ENCODE measurements at regions not wholly inside any gene's neighbourhood (a gene's known extent, or its start where the extent isn't known, plus 50 kb on each side); places are given as distances from the start of the nearest gene placed in this dataset.

GRCh38 chr5:53338971-53339370, 141.5 kb upstream of the FST start:
- no peak for DNase-seq (ENCODE audit: low spot score in 2 of 2)
- intact Hi-C loops (cut with DNase I; ENCODE audit: low total_unique reads), result no loop called here
- no peak overlapping the region for H3K4me3 ChIP-seq
- H3K27me3 ChIP-seq, result no peaks in the 10 kb centered on the region
- TF ChIP-seq POLR2AphosphoS5 (IDR thresholded peaks at IDR 0.05), result no peak
- TF ChIP-seq POLR2A (IDR thresholded peaks at IDR 0.05), result no peak
- no peak for TF ChIP-seq CTCF (IDR thresholded peaks at IDR 0.05)
- no peaks in the 10 kb centered on the region for H3K9me3 ChIP-seq
- H3K4me1 ChIP-seq, result no peaks in the 10 kb centered on the region
- H3K36me3 ChIP-seq, result no peaks in the 10 kb centered on the region
- H3K27ac ChIP-seq, result no peak overlapping the region

GRCh38 chr5:53339962-53340540, 140.4 kb upstream of the FST start:
- H3K27ac ChIP-seq, result no peak overlapping the region
- TF ChIP-seq CTCF (IDR thresholded peaks at IDR 0.05) (no peak), POLR2A (IDR thresholded peaks at IDR 0.05) (no peak), POLR2AphosphoS5 (IDR thresholded peaks at IDR 0.05) (no peak)
- no peaks in the 10 kb centered on the region for H3K36me3 ChIP-seq
- no peaks in the 10 kb centered on the region for H3K27me3 ChIP-seq
- no peaks in the 10 kb centered on the region for H3K9me3 ChIP-seq
- no peaks in the 10 kb centered on the region for H3K4me1 ChIP-seq
- no peak for DNase-seq (ENCODE audit: low spot score in 2 of 2)
- no peak overlapping the region for H3K4me3 ChIP-seq
- intact Hi-C loops (cut with DNase I; ENCODE audit: low total_unique reads), result no loop called here

- DNase-seq (ENCODE audit: low spot score in 2 of 2), result no peak
- H3K9me3 ChIP-seq, result no peaks in the 10 kb centered on the region
- TF ChIP-seq CTCF (IDR thresholded peaks at IDR 0.05) (no peak), POLR2A (IDR thresholded peaks at IDR 0.05) (no peak)
- H3K27me3 ChIP-seq, result no peaks in the 10 kb centered on the region
- no peak overlapping the region for H3K4me3 ChIP-seq
- no peaks in the 10 kb centered on the region for H3K36me3 ChIP-seq
- intact Hi-C loops (cut with DNase I; ENCODE audit: low total_unique reads), result no loop called here
- no peak overlapping the region for H3K27ac ChIP-seq
- H3K4me1 ChIP-seq, result no peaks in the 10 kb centered on the region
These were observed 139.3 kb upstream of the FST start for GRCh38 chr5:53340956-53341750.

GRCh38 chr5:53342236-53342635, 138.2 kb upstream of the FST start:
- no peaks in the 10 kb centered on the region for H3K4me1 ChIP-seq
- no peaks in the 10 kb centered on the region for H3K27me3 ChIP-seq
- intact Hi-C loops (cut with DNase I; ENCODE audit: low total_unique reads), result no loop called here
- no peaks in the 10 kb centered on the region for H3K9me3 ChIP-seq
- TF ChIP-seq POLR2A (IDR thresholded peaks at IDR 0.05) (no peak), POLR2AphosphoS5 (IDR thresholded peaks at IDR 0.05) (no peak), CTCF (IDR thresholded peaks at IDR 0.05) (no peak)
- no peak overlapping the region for H3K4me3 ChIP-seq
- H3K27ac ChIP-seq, result no peak overlapping the region
- H3K36me3 ChIP-seq, result no peaks in the 10 kb centered on the region
- DNase-seq (ENCODE audit: low spot score in 2 of 2), result no peak

- H3K36me3 ChIP-seq, result no peaks in the 10 kb centered on the region
- intact Hi-C loops (cut with DNase I; ENCODE audit: low total_unique reads), result no loop called here
- H3K4me1 ChIP-seq, result no peaks in the 10 kb centered on the region
- DNase-seq (ENCODE audit: low spot score in 2 of 2), result no peak
- H3K27ac ChIP-seq, result no peak overlapping the region
- no peaks in the 10 kb centered on the region for H3K9me3 ChIP-seq
- H3K4me3 ChIP-seq, result no peak overlapping the region
- no peaks in the 10 kb centered on the region for H3K27me3 ChIP-seq
- no peak for TF ChIP-seq POLR2A (IDR thresholded peaks at IDR 0.05)
- no peak for TF ChIP-seq POLR2AphosphoS5 (IDR thresholded peaks at IDR 0.05)
- no peak for TF ChIP-seq CTCF (IDR thresholded peaks at IDR 0.05)
These were observed 137.2 kb upstream of the FST start for GRCh38 chr5:53343187-53343586.

All from breast epithelium (tissue), 4 donors.